GM21360 (cell line): ENCODE measurements at regions not wholly inside any gene's neighbourhood (a gene's known extent, or its start where the extent isn't known, plus 50 kb on each side); places are given as distances from the start of the nearest gene placed in this dataset.

Experiments
- ATAC-seq: cut with Tn5 transposase; IDR thresholded peaks from one replicate; pipeline ENCODE4 v1.9.1; 2021; ENCODE audit warnings: mild to moderate bottlenecking, moderate library complexity; ENCODE audit not compliant: unreplicated experiment

DNA sequence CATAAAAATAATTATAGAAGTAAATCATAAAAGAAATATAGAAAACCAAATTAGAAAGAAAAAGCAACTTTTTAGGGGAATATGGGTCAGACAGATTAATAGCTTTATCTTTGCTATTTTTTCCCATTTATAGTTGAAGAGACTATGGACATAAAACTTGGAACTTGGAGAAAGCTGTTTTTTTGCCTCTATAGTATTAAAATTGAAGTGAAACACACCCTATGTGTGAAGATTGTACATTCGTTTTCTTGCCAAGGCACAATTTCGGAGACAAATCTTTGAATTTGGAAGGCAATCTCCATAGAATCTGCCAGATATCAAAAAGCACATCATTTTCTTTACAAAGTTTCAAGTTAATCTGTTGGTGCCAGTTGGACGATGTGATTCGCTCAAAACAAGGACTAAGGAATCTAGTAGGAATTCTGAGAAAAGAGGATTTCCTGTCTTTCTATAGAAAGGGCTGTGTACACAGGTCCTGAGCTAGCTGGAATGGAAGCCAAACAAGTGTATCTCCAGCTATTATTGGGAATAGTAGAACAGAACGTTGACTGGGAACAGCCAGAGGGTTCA, 156.3 kb downstream of the SLC7A11 start:
- ATAC-seq = no peak

DNA sequence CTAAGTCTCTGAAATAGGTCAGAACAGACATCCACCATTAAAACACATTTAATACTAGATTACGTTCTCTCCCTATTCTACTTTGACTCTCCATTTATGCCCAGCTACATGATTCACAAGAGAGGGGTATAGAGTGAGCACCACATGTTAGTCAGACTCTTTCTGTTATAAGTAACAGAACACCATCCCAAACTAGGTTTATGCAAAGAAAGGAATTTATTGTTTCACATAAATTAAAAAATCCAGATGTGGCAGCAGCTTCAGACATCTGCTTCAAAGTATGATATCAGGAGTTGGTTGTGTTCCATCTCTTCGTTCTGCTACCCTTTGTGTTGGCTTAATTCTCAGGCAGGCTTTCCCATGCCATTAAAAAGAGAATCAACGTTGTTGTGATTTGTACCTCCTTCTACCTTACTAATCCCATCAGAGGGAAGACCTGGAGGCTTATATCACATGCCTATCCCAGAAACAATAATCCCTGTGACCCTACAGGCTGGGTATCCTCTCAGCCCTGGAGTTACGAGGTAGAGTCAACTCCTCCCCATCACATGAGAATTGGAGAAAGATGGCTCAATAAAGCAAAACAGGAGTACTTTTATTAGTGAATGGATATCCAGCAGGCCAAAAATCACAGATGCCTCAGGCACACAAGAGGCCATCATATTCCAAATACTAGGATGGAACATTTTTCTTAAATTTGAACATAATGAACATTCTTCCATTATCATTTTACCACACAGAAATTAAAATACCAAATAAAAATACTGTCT, 163.2 kb downstream of the SLC7A11 start:
- no peak for ATAC-seq

GRCh38 chr4:138078253-138078652, 163.9 kb downstream of the SLC7A11 start:
- ATAC-seq = no peak

DNA sequence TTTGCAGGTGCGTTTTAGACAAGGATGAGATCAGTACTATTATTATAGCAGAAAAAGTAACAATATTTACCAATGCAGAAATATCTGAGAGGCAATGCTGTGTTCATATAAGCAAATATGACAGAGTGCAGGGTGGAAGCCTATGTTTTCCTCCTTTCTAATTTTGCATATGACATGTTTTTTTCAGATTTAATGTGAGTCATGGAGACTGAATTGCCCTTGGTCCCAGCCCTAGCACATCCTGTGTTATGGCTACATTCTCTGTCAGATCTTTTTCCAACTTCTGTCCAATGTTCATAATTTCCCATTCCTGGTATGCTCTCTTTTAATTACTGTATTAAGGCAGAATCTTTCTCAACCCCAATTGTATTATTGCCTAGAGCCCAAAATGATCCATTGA, 165.6 kb downstream of the SLC7A11 start:
- ATAC-seq = no peak

DNA sequence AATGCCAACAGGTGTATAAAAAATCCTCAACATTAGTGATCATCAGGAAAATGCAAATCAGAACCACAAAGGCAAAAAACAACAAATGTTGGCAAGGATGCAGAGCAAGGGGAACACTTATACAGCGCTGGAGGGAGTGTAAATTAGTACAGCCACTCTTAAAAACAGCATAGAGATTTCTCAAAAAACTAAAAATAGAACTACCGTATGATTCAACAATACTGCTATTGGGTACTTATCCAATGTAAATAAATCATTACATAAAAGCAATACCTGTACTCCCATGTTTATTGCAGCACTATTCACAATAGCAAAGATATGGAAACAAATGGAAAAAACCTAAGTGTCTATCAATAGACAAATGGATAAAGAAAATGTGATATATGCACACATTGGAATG, 171.3 kb downstream of the SLC7A11 start:
- ATAC-seq = no peak

DNA sequence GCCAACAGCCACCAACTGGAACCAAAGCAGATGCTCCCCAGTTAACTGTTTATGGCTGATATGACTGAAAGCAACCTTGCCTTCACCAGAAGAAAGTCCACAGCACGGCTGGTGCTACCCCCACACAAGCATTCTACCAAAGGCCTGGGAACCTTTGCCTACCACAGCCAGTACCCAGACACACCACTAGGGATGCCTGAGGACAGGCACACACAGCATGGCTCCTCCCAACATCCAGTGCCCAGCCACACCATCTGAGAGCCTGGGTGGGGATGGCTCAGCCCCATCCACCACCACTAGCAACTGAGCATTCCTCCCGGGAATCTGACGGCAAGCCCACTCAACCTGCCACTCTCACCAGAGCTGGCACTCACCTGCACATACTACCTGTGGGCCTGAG, 178.6 kb downstream of the SLC7A11 start:
- ATAC-seq = no peak

DNA sequence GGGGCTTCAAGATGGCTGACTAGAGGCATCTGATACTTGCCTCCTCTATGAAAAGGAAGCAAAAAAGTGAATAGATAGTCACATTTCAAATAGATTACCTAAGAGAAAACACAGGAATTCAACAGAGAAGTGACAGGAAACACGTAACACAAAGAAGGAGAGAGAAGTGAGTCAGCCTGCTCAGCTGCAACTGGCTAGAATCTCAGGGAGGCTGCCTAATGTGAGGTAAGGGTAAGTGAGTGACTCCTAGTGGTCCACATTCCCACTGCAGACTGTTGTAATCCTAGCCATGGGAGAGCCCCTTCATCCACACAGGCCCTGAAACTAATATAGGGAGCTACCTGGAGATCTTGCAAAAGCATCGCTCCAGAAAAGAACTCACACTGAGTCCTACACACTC, 179.2 kb downstream of the SLC7A11 start:
- ATAC-seq = no peak

DNA sequence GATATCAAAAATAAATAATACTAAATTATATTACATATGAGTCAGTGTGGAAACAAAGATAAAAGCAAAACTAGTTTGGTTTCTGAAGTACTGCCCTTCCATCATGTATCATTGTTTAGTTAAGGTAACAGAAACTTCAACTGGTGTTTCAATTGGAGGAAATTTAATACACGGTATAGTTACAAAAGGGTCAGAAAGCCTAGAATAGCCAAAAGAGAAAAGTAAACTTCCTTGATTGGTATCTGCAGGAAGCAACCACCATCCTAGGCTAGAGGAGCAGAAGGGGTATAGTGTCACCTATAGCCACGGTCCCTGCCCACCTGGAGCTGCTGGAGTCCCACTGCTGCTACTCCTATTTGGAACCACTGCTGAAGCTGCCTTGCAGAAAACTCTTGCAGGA, 185.6 kb downstream of the SLC7A11 start:
- ATAC-seq = no peak

DNA sequence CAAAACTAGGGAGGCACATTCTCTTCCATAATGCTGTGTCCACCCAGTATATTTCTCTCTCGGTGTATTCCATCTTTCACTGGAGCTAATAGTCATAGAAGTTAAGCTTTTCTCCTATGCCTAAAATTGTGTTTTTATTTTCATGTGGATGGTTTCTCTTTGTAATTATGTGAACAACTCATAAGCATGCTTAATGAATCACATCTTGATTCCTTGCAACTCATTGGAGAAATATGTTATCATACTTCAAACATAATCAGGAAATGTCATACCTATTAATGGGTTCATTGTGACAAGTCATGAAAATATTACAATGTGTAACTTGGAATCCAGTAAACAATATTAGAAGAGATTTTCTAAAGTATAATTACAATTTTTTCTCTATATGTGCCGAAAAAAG, 186.3 kb downstream of the SLC7A11 start:
- ATAC-seq = no peak

GRCh38 chr4:138053641-138054301, 188.4 kb downstream of the SLC7A11 start:
- no peak for ATAC-seq

DNA sequence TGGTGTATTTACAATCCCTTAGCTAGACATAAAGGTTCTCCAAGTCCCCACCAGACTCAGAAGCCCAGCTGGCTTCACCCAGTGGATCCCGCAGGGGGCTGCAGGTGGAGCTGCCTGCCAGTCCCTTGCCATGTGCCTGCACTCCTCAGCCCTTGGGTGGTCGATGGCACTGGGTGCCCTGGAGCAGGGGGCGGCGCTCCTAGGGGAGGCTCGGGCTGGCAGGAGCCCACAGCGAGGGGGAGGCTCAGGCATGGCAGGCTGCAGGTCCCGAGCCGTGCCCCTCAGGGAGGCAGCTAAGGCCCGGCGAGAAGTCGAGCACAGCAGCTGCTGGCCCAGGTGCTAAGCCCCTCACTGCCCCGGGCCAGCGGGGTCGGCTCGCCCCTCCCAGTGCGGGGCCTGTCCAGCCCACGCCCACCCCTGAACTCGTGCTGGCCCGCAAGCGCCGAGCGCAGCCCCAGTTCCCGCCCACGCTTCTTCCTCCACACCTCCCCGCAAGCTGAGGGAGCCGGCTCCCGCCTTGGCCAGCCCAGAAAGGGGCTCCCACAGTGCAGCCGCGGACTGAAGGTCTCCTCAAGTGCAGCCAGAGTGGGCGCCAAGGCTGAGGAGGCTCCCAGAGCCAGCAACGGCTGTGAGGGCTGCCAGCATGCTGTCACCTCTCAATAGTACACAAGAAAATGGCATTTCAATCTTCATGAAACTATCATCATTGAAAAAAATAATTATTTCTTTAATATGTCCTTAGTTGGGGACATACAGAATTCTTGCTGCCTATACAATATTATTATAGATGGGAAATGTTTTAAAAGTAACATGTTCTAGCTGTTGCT, 189.1 kb downstream of the SLC7A11 start:
- ATAC-seq = no peak

GRCh38 chr4:138051157-138051556, 191.0 kb downstream of the SLC7A11 start:
- no peak for ATAC-seq

GRCh38 chr4:138050601-138051000, 191.5 kb downstream of the SLC7A11 start:
- ATAC-seq = no peak

DNA sequence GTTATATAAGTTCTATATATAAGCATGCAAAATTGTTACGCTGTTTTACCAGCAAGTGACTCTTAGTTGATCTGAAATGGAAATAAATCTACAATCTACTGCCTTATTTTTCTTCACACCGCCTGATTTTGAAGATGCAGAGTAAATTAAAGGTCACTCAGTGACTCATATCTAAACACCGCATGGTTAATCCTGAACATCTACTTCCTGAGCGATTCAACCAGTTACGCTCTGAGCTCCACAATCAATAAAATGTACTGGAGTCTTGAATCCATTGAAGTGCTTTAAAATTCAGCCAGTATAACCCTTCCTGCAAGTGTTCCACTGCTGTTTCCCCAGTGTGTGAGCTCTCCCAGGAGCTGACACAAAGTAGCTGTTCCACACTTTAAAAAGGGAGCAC, 192.8 kb downstream of the SLC7A11 start:
- no peak for ATAC-seq

GRCh38 chr4:138047290-138047689, 194.9 kb downstream of the SLC7A11 start:
- no peak for ATAC-seq

DNA sequence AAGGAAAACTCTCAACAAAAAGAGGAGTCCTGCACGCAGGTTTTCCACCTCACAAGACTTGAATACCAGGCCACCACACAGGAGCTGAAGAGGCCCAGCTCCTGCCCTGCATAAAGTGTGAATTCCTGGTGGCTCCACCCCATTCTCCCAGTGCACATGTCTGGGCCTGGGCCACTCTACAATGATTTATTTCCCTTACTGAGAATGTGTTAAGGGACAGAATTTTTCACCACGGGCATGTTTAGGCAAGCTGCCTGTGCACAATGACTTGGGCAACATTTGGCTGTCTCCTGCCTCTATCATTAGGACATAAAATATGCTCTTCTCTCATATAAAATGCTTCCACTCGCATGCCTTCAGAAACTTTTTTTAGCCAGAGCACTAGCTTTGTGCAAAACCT, 197.1 kb downstream of the SLC7A11 start:
- no peak for ATAC-seq

DNA sequence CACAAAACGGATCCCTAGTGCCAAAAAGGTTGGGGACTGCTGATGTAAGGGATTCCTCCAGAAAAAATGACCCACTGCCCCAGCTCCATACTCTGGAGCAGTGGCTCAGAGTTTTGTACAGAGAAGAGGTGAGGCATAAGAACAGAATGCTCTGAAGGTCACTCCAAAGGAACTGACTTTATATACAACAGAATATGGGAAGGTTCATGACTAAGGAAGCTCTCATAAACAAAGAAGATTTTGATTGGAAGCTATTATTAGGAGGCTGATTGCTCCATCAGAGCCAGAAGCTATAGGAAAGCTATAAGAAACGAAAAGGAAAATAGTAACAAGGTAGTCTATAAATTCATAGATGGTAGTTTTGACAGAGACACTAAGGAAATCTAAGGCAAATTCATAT, 203.1 kb downstream of the SLC7A11 start:
- no peak for ATAC-seq

DNA sequence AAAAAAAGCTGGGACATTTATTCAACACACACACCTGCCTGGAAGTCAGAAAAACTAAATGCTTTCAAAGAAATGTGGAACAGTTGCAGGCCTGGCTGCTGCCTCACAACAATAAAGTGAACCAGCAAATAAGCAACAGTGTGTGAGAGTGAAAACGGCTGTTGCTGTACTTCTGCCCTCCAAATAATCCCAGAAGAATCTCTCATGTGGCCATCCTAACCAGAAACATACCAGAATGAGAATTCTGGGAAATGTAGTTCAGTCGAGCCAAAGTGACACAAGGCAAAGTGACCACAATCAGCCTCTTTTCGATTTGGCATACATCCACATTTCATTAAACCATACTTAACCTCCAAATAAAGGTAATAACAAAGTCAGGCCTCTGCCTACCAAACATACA, 204.5 kb downstream of the SLC7A11 start:
- no peak for ATAC-seq

DNA sequence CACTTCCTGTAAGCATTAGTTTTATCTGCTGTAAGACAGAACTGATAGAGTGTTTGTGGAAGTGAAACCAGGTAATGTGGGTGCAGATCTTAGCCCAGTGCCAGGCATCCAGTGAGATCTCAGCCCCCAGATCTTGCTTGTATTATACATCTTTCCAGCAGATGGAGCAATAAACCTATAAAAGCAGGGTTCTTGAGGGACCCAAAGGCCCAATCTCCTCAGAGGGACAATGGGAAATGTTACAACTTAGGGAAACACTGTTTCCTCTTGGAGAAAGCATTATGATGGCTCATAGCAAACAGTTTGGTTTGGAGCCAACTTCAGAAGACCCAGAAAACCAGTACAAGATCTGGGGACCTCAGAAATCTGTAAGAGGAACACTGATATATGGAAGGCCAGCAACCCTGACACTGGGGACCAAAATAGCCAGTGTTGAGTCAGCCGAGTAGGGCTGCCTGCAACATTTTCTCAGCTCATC, 206.3 kb downstream of the SLC7A11 start:
- peak; percentile 100 for ATAC-seq

DNA sequence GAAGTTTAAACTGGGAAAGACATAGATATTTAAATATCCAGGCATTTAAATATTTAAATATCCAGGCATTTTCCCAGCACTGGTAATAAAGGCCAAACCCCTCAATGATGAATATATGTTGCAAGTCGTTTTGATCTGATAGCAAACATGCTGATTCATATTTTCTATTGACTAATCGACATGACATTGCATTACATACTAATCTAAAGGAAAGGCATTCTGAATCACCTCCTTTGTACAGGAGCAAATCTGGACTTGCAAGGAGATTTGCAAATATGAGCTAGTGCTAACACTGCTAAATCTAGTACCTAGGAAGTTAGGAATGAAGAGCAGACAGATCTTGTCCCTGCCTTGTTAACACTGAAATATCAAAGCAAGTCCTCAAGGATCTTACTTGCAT, 207.3 kb downstream of the SLC7A11 start:
- no peak for ATAC-seq

- ATAC-seq = no peak
Observed at GRCh38 chr4:138032222-138032621, 209.9 kb downstream of the SLC7A11 start.
